ENCODE measurements at regions not wholly inside any gene's neighbourhood (a gene's known extent, or its start where the extent isn't known, plus 50 kb on each side); places are given as distances from the start of the nearest gene placed in this dataset.
"Not testable (repeated sequence)": the region's sequence is repeated elsewhere in the genome, so short reads cannot be mapped to it uniquely, and the experiment has no call there.

DNA sequence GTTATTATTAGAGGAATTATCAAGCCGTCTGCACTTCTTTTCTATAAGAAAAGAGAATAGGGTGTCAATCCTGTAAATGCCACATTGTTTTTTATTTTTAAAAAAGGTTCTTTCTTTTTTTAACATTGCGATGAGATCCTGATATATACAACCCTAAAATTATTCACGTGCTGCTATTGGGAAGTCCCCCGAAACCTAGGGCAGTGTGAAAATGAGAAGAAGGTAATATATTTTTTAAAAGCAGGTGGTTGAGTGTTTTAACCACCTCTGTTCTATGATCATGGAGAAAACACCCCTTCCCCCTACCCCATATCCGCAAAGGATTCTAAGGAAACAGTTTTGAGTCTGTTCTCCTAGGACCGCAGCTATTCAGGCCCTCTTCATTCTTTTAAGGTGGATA, 94.5 kb upstream of the KLHL14 start:
- peaks cover 66% of the 10 kb centered on the region for H3K4me1 Mint-ChIP-seq
- Histone ChIP-seq H4K20me1 (ENCODE audit: control insufficient read depth, insufficient read depth, low read length, poor library complexity, severe bottlenecking) (no peaks in the 10 kb centered on the region), H3K27ac (ENCODE audit: low read length in 2 of 2) (peak overlapping the region; percentile 88 to 90), H3K36me3 (replicated peaks in 1 of 2; ENCODE audit: control extremely low read depth in 1 of 2, control insufficient read depth in 1 of 2, extremely low read depth in 1 of 2, insufficient read depth in 2 of 2, low read length in 1 of 2) (no peaks in the 10 kb centered on the region), H3K4me1 (ENCODE audit: control insufficient read depth in 2 of 2, insufficient read depth in 2 of 2, low read length in 2 of 2) (peaks cover 62 to 65% of the 10 kb centered on the region in 2 donors), H2AFZ (ENCODE audit: insufficient read depth, low read depth, low read length, poor library complexity, severe bottlenecking) (peak overlapping the region; percentile 47), H3K27me3 (replicated peaks in 1 of 4; ENCODE audit: control extremely low read depth in 1 of 4, control insufficient read depth in 3 of 4, insufficient read depth in 4 of 4, low read length in 3 of 4) (no peaks in the 10 kb centered on the region), H3K79me2 (ENCODE audit: control insufficient read depth, insufficient read depth, low read length) (peaks cover 3% of the 10 kb centered on the region), H3K4me2 (replicated peaks; ENCODE audit: low read depth, low read length, poor library complexity, severe bottlenecking) (peak overlapping the region; percentile 68), H3K9ac (ENCODE audit: low read length) (peak overlapping the region; percentile 36), H3K9me3 (ENCODE audit: control extremely low read depth in 1 of 3, control insufficient read depth in 2 of 3, insufficient read depth in 1 of 3, low read length in 2 of 3) (no peaks in the 10 kb centered on the region), H3K4me3 (ENCODE audit: control extremely low read depth in 1 of 5, extremely low read depth in 1 of 5, insufficient read depth in 1 of 5, low read depth in 2 of 5, low read length in 4 of 5) (peak overlapping the region in 3 of 5 experiments; percentile 23 to 57 (median 32))
- peak overlapping the region; percentile 86 for H3K27ac Mint-ChIP-seq
- peak overlapping the region; percentile 69 for H3K4me3 Mint-ChIP-seq
- ChIA-PET POLR2A (interaction anchor here (0.7 to 1.2 kb wide), 2 partner anchors 64 to 69 kb away, joined by 3 read pairs; no protein-coding TSS in a partner anchor), CTCF (interaction anchor here (0.7 to 3.0 kb wide), 8 partner anchors 13 to 153 kb away, joined by 3 to 14 read pairs (median 4); no protein-coding TSS in a partner anchor)
- no peak for TF ChIP-seq EZH2 (IDR thresholded peaks at IDR 0.05; ENCODE audit: borderline replicate concordance, insufficient read depth, low read depth, low read length, poor library complexity, severe bottlenecking)
- TF ChIP-seq, protein P1, sequence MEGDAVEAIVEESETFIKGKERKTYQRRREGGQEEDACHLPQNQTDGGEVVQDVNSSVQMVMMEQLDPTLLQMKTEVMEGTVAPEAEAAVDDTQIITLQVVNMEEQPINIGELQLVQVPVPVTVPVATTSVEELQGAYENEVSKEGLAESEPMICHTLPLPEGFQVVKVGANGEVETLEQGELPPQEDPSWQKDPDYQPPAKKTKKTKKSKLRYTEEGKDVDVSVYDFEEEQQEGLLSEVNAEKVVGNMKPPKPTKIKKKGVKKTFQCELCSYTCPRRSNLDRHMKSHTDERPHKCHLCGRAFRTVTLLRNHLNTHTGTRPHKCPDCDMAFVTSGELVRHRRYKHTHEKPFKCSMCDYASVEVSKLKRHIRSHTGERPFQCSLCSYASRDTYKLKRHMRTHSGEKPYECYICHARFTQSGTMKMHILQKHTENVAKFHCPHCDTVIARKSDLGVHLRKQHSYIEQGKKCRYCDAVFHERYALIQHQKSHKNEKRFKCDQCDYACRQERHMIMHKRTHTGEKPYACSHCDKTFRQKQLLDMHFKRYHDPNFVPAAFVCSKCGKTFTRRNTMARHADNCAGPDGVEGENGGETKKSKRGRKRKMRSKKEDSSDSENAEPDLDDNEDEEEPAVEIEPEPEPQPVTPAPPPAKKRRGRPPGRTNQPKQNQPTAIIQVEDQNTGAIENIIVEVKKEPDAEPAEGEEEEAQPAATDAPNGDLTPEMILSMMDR (IDR thresholded peaks at IDR 0.05): no peak
- H3K27me3 Mint-ChIP-seq: no peaks in the 10 kb centered on the region
- H3K9me3 Mint-ChIP-seq (ENCODE audit: insufficient read depth): no peaks in the 10 kb centered on the region
- intact Hi-C loops (cut with micrococcal nuclease): loop anchor here (1.0 to 5.0 kb wide), 3 partner anchors 17 to 65 kb away; no protein-coding TSS in a partner anchor
- DNase-seq (peak; percentile 74), ATAC-seq (ENCODE audit: low read depth) (peak; percentile 61)
- WGBS (ENCODE audit: insufficient coverage): 38% methylated on average over 1 of the region's 6 CpGs

DNA sequence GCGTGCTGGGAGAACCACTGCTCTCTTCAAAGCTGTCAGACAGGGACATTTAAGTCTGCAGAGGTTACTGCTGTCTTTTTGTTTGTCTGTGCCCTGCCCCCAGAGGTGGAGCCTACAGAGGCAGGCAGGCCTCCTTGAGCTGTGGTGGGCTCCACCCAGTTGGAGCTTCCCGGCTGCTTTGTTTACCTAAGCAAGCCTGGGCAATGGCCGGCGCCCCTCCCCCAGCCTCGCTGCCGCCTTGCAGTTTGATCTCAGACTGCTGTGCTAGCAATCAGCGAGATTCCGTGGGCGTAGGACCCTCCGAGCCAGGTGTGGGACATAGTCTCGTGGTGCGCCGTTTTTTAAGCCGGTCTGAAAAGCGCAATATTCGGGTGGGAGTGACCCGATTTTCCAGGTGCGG, 89.2 kb upstream of the KLHL14 start:
- H4K20me1 ChIP-seq (ENCODE audit: control insufficient read depth, insufficient read depth, low read length, poor library complexity, severe bottlenecking): not testable (repeated sequence)

More for the DNA sequence above, 89.2 kb upstream of the KLHL14 start:
- H2AFZ ChIP-seq (ENCODE audit: insufficient read depth, low read depth, low read length, poor library complexity, severe bottlenecking); DNase-seq; H3K27ac Mint-ChIP-seq; H3K9me3 ChIP-seq (ENCODE audit: control extremely low read depth in 1 of 3, control insufficient read depth in 2 of 3, insufficient read depth in 1 of 3, low read length in 2 of 3); H3K36me3 ChIP-seq (replicated peaks in 1 of 2; ENCODE audit: control extremely low read depth in 1 of 2, control insufficient read depth in 1 of 2, extremely low read depth in 1 of 2, insufficient read depth in 2 of 2, low read length in 1 of 2); POLR2A ChIA-PET; H3K79me2 ChIP-seq (ENCODE audit: control insufficient read depth, insufficient read depth, low read length); H3K27me3 Mint-ChIP-seq; H3K4me2 ChIP-seq (replicated peaks; ENCODE audit: low read depth, low read length, poor library complexity, severe bottlenecking); H3K9me3 Mint-ChIP-seq (ENCODE audit: insufficient read depth); ATAC-seq (ENCODE audit: low read depth); H3K4me3 Mint-ChIP-seq; H3K4me3 ChIP-seq (ENCODE audit: control extremely low read depth in 1 of 5, extremely low read depth in 1 of 5, insufficient read depth in 1 of 5, low read depth in 2 of 5, low read length in 4 of 5); intact Hi-C loops (cut with micrococcal nuclease); H3K27me3 ChIP-seq (replicated peaks in 1 of 4; ENCODE audit: control extremely low read depth in 1 of 4, control insufficient read depth in 3 of 4, insufficient read depth in 4 of 4, low read length in 3 of 4); H3K9ac ChIP-seq (ENCODE audit: low read length); CTCF ChIA-PET; H3K27ac ChIP-seq (ENCODE audit: low read length in 2 of 2): not testable (repeated sequence)
- WGBS (ENCODE audit: insufficient coverage): no CpG with 5 or more reads among the region's 18 CpGs
- H3K4me1 Mint-ChIP-seq: peaks cover 15% of the 10 kb centered on the region
- peaks cover 13% of the 10 kb centered on the region in 2 donors for H3K4me1 ChIP-seq (ENCODE audit: control insufficient read depth in 2 of 2, insufficient read depth in 2 of 2, low read length in 2 of 2)

Measured in B cell (primary cell).